IMR-90 (cell line): ENCODE measurements at regions not wholly inside any gene's neighbourhood (a gene's known extent, or its start where the extent isn't known, plus 50 kb on each side); places are given as distances from the start of the nearest gene placed in this dataset.

Experiments used
- ATAC-seq: fragments of 200-7000 bp; cut with Tn5 transposase; 2 replicates; pipeline ENCODE4 v1.9.1; 2020; ENCODE audit warnings: low read depth, mild to moderate bottlenecking, moderate library complexity
- BruUV-seq: library from RNA; stranded (reverse); fragments of 400-500 nt; replicated peaks from 2 replicates; lab custom pipeline; 2021; lab: Mats Ljungman, UMichigan
- CTCF ChIA-PET: fragments of 300-600 bp; formaldehyde crosslinking; extraction: SDS; loops from one replicate; lab custom pipeline; 2021; ENCODE audit warnings: antibody characterized with exemption; lab: Yijun Ruan, JAX
- POLR2A ChIA-PET: fragments of 300-600 bp; sonication (Branson Sonifier 250); formaldehyde crosslinking; loops from one replicate; lab custom pipeline; 2022; ENCODE audit warnings: antibody characterized with exemption; ENCODE audit not compliant: unreplicated experiment; lab: Charles Lee
- DNase-seq: peaks from one replicate; pipeline ENCODE4 v3.0.0; 2013
- H2AFZ ChIP-seq: replicated peaks from 2 replicates; pipeline ENCODE3; 2013; ENCODE audit warnings: low read length, mild to moderate bottlenecking; ENCODE audit not compliant: poor library complexity
- H2AK5ac ChIP-seq: 2 replicates; pipeline ENCODE4 v1.6.1; 2013; ENCODE audit warnings: low read depth, low read length, inconsistent platforms
- H2AK9ac ChIP-seq: replicated peaks from 2 replicates; pipeline ENCODE3; 2013; ENCODE audit warnings: mild to moderate bottlenecking, low read depth, low read length, moderate library complexity; ENCODE audit not compliant: poor library complexity
- H2BK120ac ChIP-seq: 2 replicates; pipeline ENCODE4 v1.6.1; 2013; ENCODE audit warnings: low read depth, low read length, inconsistent platforms
- H2BK15ac ChIP-seq: 3 replicates; pipeline ENCODE4 v1.6.1; 2013; ENCODE audit warnings: low read depth, low read length, inconsistent platforms
- H2BK20ac ChIP-seq: 2 replicates; pipeline ENCODE4 v1.6.1; 2013; ENCODE audit warnings: low read depth, mild to moderate bottlenecking, inconsistent platforms, low read length, moderate library complexity
- H2BK5ac ChIP-seq: 2 replicates; pipeline ENCODE4 v1.6.1; 2013; ENCODE audit warnings: mild to moderate bottlenecking, low read depth, low read length, inconsistent platforms; ENCODE audit not compliant: poor library complexity, severe bottlenecking
- H3K14ac ChIP-seq: replicated peaks from 2 replicates; pipeline ENCODE4 v1.6.1; 2013; ENCODE audit warnings: low read depth, low read length, inconsistent platforms
- H3K18ac ChIP-seq: 2 replicates; pipeline ENCODE4 v1.6.1; 2013; ENCODE audit warnings: low read depth, low read length, control low read depth
- H3K23ac ChIP-seq: 2 replicates; pipeline ENCODE4 v1.6.1; 2013; ENCODE audit warnings: low read depth, low read length, inconsistent platforms
- H3K27ac ChIP-seq: 2 replicates; pipeline ENCODE4 v1.5.1; 2013; ENCODE audit warnings: mild to moderate bottlenecking, control low read depth, low read length; ENCODE audit not compliant: insufficient read depth
- H3K27me3 ChIP-seq: 2 replicates; pipeline ENCODE4 v1.6.1; 2013; ENCODE audit warnings: low read length; ENCODE audit not compliant: control insufficient read depth, insufficient read depth
- H3K36me3 ChIP-seq: 2 replicates; pipeline ENCODE4 v1.6.1; 2013; ENCODE audit warnings: low read length, mixed read lengths; ENCODE audit not compliant: control insufficient read depth, insufficient read depth
- H3K4ac ChIP-seq: 2 replicates; pipeline ENCODE4 v1.6.1; 2013; ENCODE audit warnings: low read depth, low read length, inconsistent platforms
- H3K4me1 ChIP-seq: 2 replicates; pipeline ENCODE4 v1.6.1; 2013; ENCODE audit warnings: low read length, mixed read lengths; ENCODE audit not compliant: control insufficient read depth, insufficient read depth
- H3K4me2 ChIP-seq: 2 replicates; pipeline ENCODE4 v1.6.1; 2013; ENCODE audit warnings: low read depth, mild to moderate bottlenecking, control low read depth, low read length, moderate library complexity
- H3K4me3 ChIP-seq: 2 replicates; pipeline ENCODE4 v1.5.1; 2013; ENCODE audit warnings: low read depth, mild to moderate bottlenecking, control low read depth, low read length, moderate library complexity; ENCODE audit not compliant: insufficient read depth
- H3K56ac ChIP-seq: 2 replicates; pipeline ENCODE4 v1.6.1; 2013; ENCODE audit warnings: low read length, inconsistent platforms; ENCODE audit not compliant: insufficient read depth; ENCODE audit errors: extremely low read depth
- H3K79me1 ChIP-seq, 2 experiments: 2 replicates each; pipeline ENCODE4 v1.6.1; 2013; ENCODE audit warnings: low read length in 2 of 2, inconsistent platforms in 1 of 2, low read depth in 1 of 2
- H3K9ac ChIP-seq: 2 replicates; pipeline ENCODE4 v1.6.1; 2013; ENCODE audit warnings: low read depth, low read length, control low read depth
- H3K9me1 ChIP-seq: 2 replicates; pipeline ENCODE4 v1.6.1; 2013; ENCODE audit warnings: low read length, inconsistent platforms; ENCODE audit not compliant: insufficient read depth
- H3K9me3 ChIP-seq: 2 replicates; pipeline ENCODE4 v1.6.1; 2013; ENCODE audit warnings: low read length; ENCODE audit not compliant: control insufficient read depth, insufficient read depth
- H4K20me1 ChIP-seq: 2 replicates; pipeline ENCODE4 v1.6.1; 2013; ENCODE audit warnings: low read length, inconsistent platforms; ENCODE audit not compliant: insufficient read depth
- H4K5ac ChIP-seq: 2 replicates; pipeline ENCODE4 v1.6.1; 2013; ENCODE audit warnings: mild to moderate bottlenecking, low read depth, low read length, control low read depth
- H4K8ac ChIP-seq, 2 experiments: 2 replicates each; pipeline ENCODE4 v1.6.1; 2013; ENCODE audit warnings: low read depth in 2 of 2, low read length in 2 of 2, control low read depth in 1 of 2, inconsistent platforms in 1 of 2
- H4K91ac ChIP-seq: 2 replicates; pipeline ENCODE4 v1.6.1; 2013; ENCODE audit warnings: low read depth, low read length, inconsistent platforms; ENCODE audit not compliant: insufficient read depth
- MAZ ChIP-seq: IDR thresholded peaks from 2 replicates; pipeline ENCODE4 v1.6.1; 2012; ENCODE audit warnings: low read depth, mild to moderate bottlenecking, low read length, improper control_type of control experiment, moderate library complexity, borderline replicate concordance
- WGBS, 2 experiments: methylation state at CpG; one replicate each; pipeline versions ENCODE4 v1.1.5 to v1.1.7; 2013; ENCODE audit warnings: missing lambda C conversion rate in 2 of 2; ENCODE audit not compliant: insufficient read length in 1 of 2; ENCODE audit errors: extremely low coverage in 2 of 2; 5-methylcytosine and 5-hydroxymethylcytosine counted together
- dilution Hi-C: fragments of 300-500 bp; cut with HindIII; formaldehyde crosslinking; loops from one replicate; pipeline ENCODE4 v1.14.3; 2018; ENCODE audit warnings: low sequenced_read_pairs; ENCODE audit not compliant: unreplicated experiment
- in situ Hi-C: fragments of 300-500 bp; cut with MboI; formaldehyde crosslinking; loops from 3 replicates; pipeline ENCODE4 v1.14.3; 2019; ENCODE audit warnings: low sequenced_read_pairs, inconsistent platforms, mixed read lengths
- intact Hi-C: fragments of 100-400 bp; cut with micrococcal nuclease; formaldehyde crosslinking; loops from 2 replicates; pipeline ENCODE4 v1.10.0; 2022

GRCh38 chr2:226664140-226664539, 135.5 kb downstream of the IRS1 start:
- ATAC-seq (no peak), DNase-seq (no peak)
- no peak overlapping the region for H3K9ac ChIP-seq
- no peaks in the 10 kb centered on the region for H4K20me1 ChIP-seq
- no peak overlapping the region for H2AK9ac ChIP-seq
- H4K8ac ChIP-seq = no peak overlapping the region
- no peak overlapping the region for H3K56ac ChIP-seq
- dilution Hi-C loops = no loop called here
- H3K18ac ChIP-seq = no peak overlapping the region
- peaks cover 0 to 11% of the 10 kb centered on the region in 2 experiments; a peak in 2 of 4 replicates for H3K79me1 ChIP-seq
- H3K9me1 ChIP-seq = peaks cover 6% of the 10 kb centered on the region; the same call in 1 of the 2 replicates
- H2BK5ac ChIP-seq = no peak overlapping the region
- no peak overlapping the region for H2BK20ac ChIP-seq
- POLR2A ChIA-PET = no interaction called here
- H3K4me3 ChIP-seq = no peak overlapping the region
- BruUV-seq = no TSS peak
- H3K27me3 ChIP-seq = no peaks in the 10 kb centered on the region
- no peak overlapping the region for H3K4me2 ChIP-seq
- no peak overlapping the region for H2BK15ac ChIP-seq
- intact Hi-C loops = loop anchor here (5.0 to 10.0 kb wide), 2 partner anchors 547 to 989 kb away; no protein-coding TSS in a partner anchor
- no peak overlapping the region for H3K23ac ChIP-seq
- no peak for TF ChIP-seq MAZ
- H3K4me1 ChIP-seq = peaks cover 10% of the 10 kb centered on the region
- WGBS, 2 experiments = 0% methylated on average over 1 of the region's 3 CpGs; no CpG with 5 or more reads in 1 of the 2 experiments
- H3K4ac ChIP-seq = no peak overlapping the region
- CTCF ChIA-PET = no interaction called here
- no peak overlapping the region for H3K27ac ChIP-seq
- H4K5ac ChIP-seq = no peak overlapping the region
- H2BK120ac ChIP-seq = no peak overlapping the region
- H4K91ac ChIP-seq = no peak overlapping the region
- no peaks in the 10 kb centered on the region for H3K36me3 ChIP-seq
- no peak overlapping the region for H2AFZ ChIP-seq
- no peak overlapping the region for H3K14ac ChIP-seq
- in situ Hi-C loops = no loop called here
- no peak overlapping the region for H2AK5ac ChIP-seq
- no peaks in the 10 kb centered on the region for H3K9me3 ChIP-seq
